ENCODE measurements at regions not wholly inside any gene's neighbourhood (a gene's known extent, or its start where the extent isn't known, plus 50 kb on each side); places are given as distances from the start of the nearest gene placed in this dataset.
"Not testable (repeated sequence)": the region's sequence is repeated elsewhere in the genome, so short reads cannot be mapped to it uniquely, and the experiment has no call there.

- TF ChIP-seq POLR2A (IDR thresholded peaks at IDR 0.05) (no peak), CTCF (IDR thresholded peaks at IDR 0.05) (no peak)
- Histone ChIP-seq H3K27ac (no peak overlapping the region), H3K9me3 (replicated peaks in 1 of 3) (no peaks in the 10 kb centered on the region), H3K36me3 (replicated peaks in 1 of 2) (no peaks in the 10 kb centered on the region), H3K27me3 (no peaks in the 10 kb centered on the region), H3K4me3 (no peak overlapping the region), H3K4me1 (replicated peaks in 1 of 2) (no peaks in the 10 kb centered on the region)
- WGBS, 4 donors: 81 to 92% (median 89%) methylated on average over 7 of the region's 7 CpGs
- DNase-seq: no peak
- intact Hi-C loops (cut with DNase I): no loop called here
Measured at GRCh38 chr2:242059566-242059965, 190.0 kb downstream of the RTP5 start.

GRCh38 chr2:242060212-242060835 is 190.8 kb downstream of the RTP5 start:
- TF ChIP-seq POLR2A (IDR thresholded peaks at IDR 0.05) (no peak), CTCF (IDR thresholded peaks at IDR 0.05) (no peak)
- Histone ChIP-seq H3K4me1 (replicated peaks in 1 of 2) (no peaks in the 10 kb centered on the region), H3K9me3 (replicated peaks in 1 of 3) (no peaks in the 10 kb centered on the region), H3K4me3 (no peak overlapping the region), H3K36me3 (replicated peaks in 1 of 2) (no peaks in the 10 kb centered on the region), H3K27ac (no peak overlapping the region), H3K27me3 (no peaks in the 10 kb centered on the region)
- intact Hi-C loops (cut with DNase I): no loop called here
- DNase-seq: peak in 5 of 7 donors; percentile 42 to 64 (median 48)
- 67 to 74% (median 67%) methylated on average over 3 to 4 of the region's 4 CpGs for WGBS, 4 donors

- 92 to 95% (median 94%) methylated on average over 8 to 17 of the region's 17 CpGs for WGBS, 4 donors
- H3K4me1 ChIP-seq (replicated peaks in 1 of 2); DNase-seq; H3K4me3 ChIP-seq; H3K27me3 ChIP-seq; H3K36me3 ChIP-seq (replicated peaks in 1 of 2); H3K27ac ChIP-seq; intact Hi-C loops (cut with DNase I); H3K9me3 ChIP-seq (replicated peaks in 1 of 3): not testable (repeated sequence)
Measured at GRCh38 chr2:242061930-242062329, 192.4 kb downstream of the RTP5 start.

- WGBS, 4 donors: 61 to 75% (median 64%) methylated on average over 2 of the region's 2 CpGs
- intact Hi-C loops (cut with DNase I): no loop called here
- TF ChIP-seq POLR2A (IDR thresholded peaks at IDR 0.05): no peak
- no peak for TF ChIP-seq CTCF (IDR thresholded peaks at IDR 0.05)
- no peaks in the 10 kb centered on the region for H3K27me3 ChIP-seq
- H3K9me3 ChIP-seq (replicated peaks in 1 of 3): no peaks in the 10 kb centered on the region
- H3K4me1 ChIP-seq (replicated peaks in 1 of 2): no peaks in the 10 kb centered on the region
- no peaks in the 10 kb centered on the region for H3K36me3 ChIP-seq (replicated peaks in 1 of 2)
- H3K4me3 ChIP-seq: no peak overlapping the region
- H3K27ac ChIP-seq: no peak overlapping the region
- no peak for DNase-seq
Measured at GRCh38 chr2:242063436-242063835, 193.9 kb downstream of the RTP5 start.

GRCh38 chr2:242063850-242064249 is 194.3 kb downstream of the RTP5 start:
- WGBS, 4 donors: 81 to 97% (median 89%) methylated on average over 4 to 7 of the region's 7 CpGs
- Histone ChIP-seq H3K27ac (no peak overlapping the region), H3K4me3 (no peak overlapping the region), H3K4me1 (replicated peaks in 1 of 2) (no peaks in the 10 kb centered on the region), H3K27me3 (no peaks in the 10 kb centered on the region), H3K36me3 (replicated peaks in 1 of 2) (no peaks in the 10 kb centered on the region), H3K9me3 (replicated peaks in 1 of 3) (no peaks in the 10 kb centered on the region)
- intact Hi-C loops (cut with DNase I): no loop called here
- TF ChIP-seq CTCF (IDR thresholded peaks at IDR 0.05) (no peak), POLR2A (IDR thresholded peaks at IDR 0.05) (no peak)
- DNase-seq: no peak

Measured in adrenal gland (tissue), 9 donors.